ENCODE measurements at regions not wholly inside any gene's neighbourhood (a gene's known extent, or its start where the extent isn't known, plus 50 kb on each side); places are given as distances from the start of the nearest gene placed in this dataset.

- TF ChIP-seq KDM1A (IDR thresholded peaks at IDR 0.05; ENCODE audit: low read depth) = no peak
- Histone ChIP-seq H3K4me1 (no peaks in the 10 kb centered on the region), H3K27ac (no peak overlapping the region), H3K9me3 (no peaks in the 10 kb centered on the region), H3K4me2 (no peak overlapping the region), H3K4me3 (no peak overlapping the region)
- ChIA-PET POLR2A (no interaction called here), CTCF (interaction anchor here (1.2 kb wide), 1 partner anchor 10 kb away, joined by 3 read pairs; no protein-coding TSS in a partner anchor)
- WGBS (ENCODE audit: missing lambda C conversion rate) = 29% methylated on average over 6 of the region's 6 CpGs
- DNase-seq (ENCODE audit: low read depth in 1 of 2, low spot score in 1 of 2) (no peak), FAIRE-seq (no peak), ATAC-seq (no peak)
Observed at GRCh38 chr7:11221984-11222383, 248.3 kb downstream of the PHF14 start.

- CTCF ChIA-PET = interaction anchor here (5.8 kb wide), 1 partner anchor 13 kb away, joined by 22 read pairs; no protein-coding TSS in a partner anchor
- no peak overlapping the region for H3K27ac ChIP-seq
- ATAC-seq = no peak
- TF ChIP-seq HOXB5 (CRISPR knock-in tag; IDR thresholded peaks at IDR 0.05) (no peak), TP53 (CRISPR knock-in tag; IDR thresholded peaks at IDR 0.05) (no peak), HES2 (IDR thresholded peaks at IDR 0.05) (no peak), SREBF2 (IDR thresholded peaks at IDR 0.05) (no peak), RFX5 (IDR thresholded peaks at IDR 0.05) (no peak), MAFK (IDR thresholded peaks at IDR 0.05; ENCODE audit: partially characterized antibody) (no peak), USF2 (IDR thresholded peaks at IDR 0.05) (no peak), FOSB (CRISPR knock-in tag; IDR thresholded peaks at IDR 0.05) (no peak), HOXB13 (CRISPR knock-in tag; IDR thresholded peaks at IDR 0.05; ENCODE audit: low read depth) (no peak), RNF2 (IDR thresholded peaks at IDR 0.05; ENCODE audit: borderline replicate concordance, low read depth) (no peak), MAX (IDR thresholded peaks at IDR 0.05) (no peak), CHD2 (IDR thresholded peaks at IDR 0.05; ENCODE audit: low read length, partially characterized antibody) (no peak), CTCF (IDR thresholded peaks at IDR 0.05) (no peak), EHMT2 (IDR thresholded peaks at IDR 0.05; ENCODE audit: low read depth) (no peak), GATA3 (IDR thresholded peaks at IDR 0.05; ENCODE audit: borderline replicate concordance) (no peak), PHF8 (IDR thresholded peaks at IDR 0.05; ENCODE audit: borderline replicate concordance, low read depth) (no peak), HDAC2 (IDR thresholded peaks at IDR 0.05) (no peak), EHF (CRISPR knock-in tag; IDR thresholded peaks at IDR 0.05) (no peak), ZSCAN20 (CRISPR knock-in tag; IDR thresholded peaks at IDR 0.05) (no peak)
- H3K4me1 ChIP-seq = no peaks in the 10 kb centered on the region
- no peak overlapping the region for H3K4me3 ChIP-seq
- no peaks in the 10 kb centered on the region for H3K9me3 ChIP-seq
- H3K4me2 ChIP-seq = no peak overlapping the region
- no peak for FAIRE-seq
- POLR2A ChIA-PET = no interaction called here
- DNase-seq (ENCODE audit: low read depth in 1 of 2, low spot score in 1 of 2) = no peak
Observed at GRCh38 chr7:11224535-11224934, 250.9 kb downstream of the PHF14 start.

GRCh38 chr7:11228515-11228914 is 254.8 kb downstream of the PHF14 start:
- H3K9me3 ChIP-seq = no peaks in the 10 kb centered on the region
- no peak for ATAC-seq
- H3K4me2 ChIP-seq = no peak overlapping the region
- CTCF ChIA-PET = interaction anchor here (1.2 to 5.8 kb wide), 3 partner anchors 12 to 16 kb away, joined by 4 to 22 read pairs (median 4); no protein-coding TSS in a partner anchor
- WGBS (ENCODE audit: missing lambda C conversion rate) = 24% methylated on average over 2 of the region's 2 CpGs
- no peak for FAIRE-seq
- no peaks in the 10 kb centered on the region for H3K4me1 ChIP-seq
- no peak overlapping the region for H3K27ac ChIP-seq
- no peak overlapping the region for H3K4me3 ChIP-seq
- no peak for DNase-seq (ENCODE audit: low read depth in 1 of 2, low spot score in 1 of 2)
- TF ChIP-seq HDAC2 (IDR thresholded peaks at IDR 0.05) (no peak), EHF (CRISPR knock-in tag; IDR thresholded peaks at IDR 0.05) (no peak), PHF8 (IDR thresholded peaks at IDR 0.05; ENCODE audit: borderline replicate concordance, low read depth) (no peak), RNF2 (IDR thresholded peaks at IDR 0.05; ENCODE audit: borderline replicate concordance, low read depth) (no peak), JUNB (IDR thresholded peaks at IDR 0.05) (no peak), USF2 (IDR thresholded peaks at IDR 0.05) (no peak), MAX (IDR thresholded peaks at IDR 0.05) (no peak), EP300 (IDR thresholded peaks at IDR 0.05) (no peak), RFX5 (IDR thresholded peaks at IDR 0.05) (no peak), NFE2L2 (conservative IDR thresholded peaks at IDR 0.05; ENCODE audit: low read length) (no peak), KDM1A (IDR thresholded peaks at IDR 0.05; ENCODE audit: low read depth) (no peak), HES2 (IDR thresholded peaks at IDR 0.05) (no peak), MAZ (IDR thresholded peaks at IDR 0.05; ENCODE audit: borderline replicate concordance, low read depth, low read length) (no peak), HOXA7 (CRISPR knock-in tag; IDR thresholded peaks at IDR 0.05) (no peak), SREBF2 (IDR thresholded peaks at IDR 0.05) (no peak), HEYL (CRISPR knock-in tag; IDR thresholded peaks at IDR 0.05) (no peak), RAD21 (conservative IDR thresholded peaks at IDR 0.05 in 1 of 2, IDR thresholded peaks at IDR 0.05 in 1 of 2) (no peak), NPAS2 (CRISPR knock-in tag; IDR thresholded peaks at IDR 0.05; ENCODE audit: borderline replicate concordance) (no peak), PBX3 (IDR thresholded peaks at IDR 0.05) (no peak)
- POLR2A ChIA-PET = no interaction called here

Measured in A549 (cell line).